Aorta (tissue), 5 donors: ENCODE measurements at regions not wholly inside any gene's neighbourhood (a gene's known extent, or its start where the extent isn't known, plus 50 kb on each side); places are given as distances from the start of the nearest gene placed in this dataset.
"Not testable (repeated sequence)": the region's sequence is repeated elsewhere in the genome, so short reads cannot be mapped to it uniquely, and the experiment has no call there.

Source experiments
- ATAC-seq: fragments of 200-7000 bp; cut with Tn5 transposase; one replicate; pipeline ENCODE4 v1.9.1; 2022; ENCODE audit warnings: moderate library complexity; ENCODE audit not compliant: low FRiP score
- DNase-seq, 2 donors: peaks; one replicate each; pipeline ENCODE4 v3.0.0-alpha.2; 2020
- H3K27ac ChIP-seq, 2 donors: one replicate each; pipeline ENCODE4 v1.5.1; 2013; ENCODE audit warnings: low read length in 2 of 2, mild to moderate bottlenecking in 2 of 2, moderate library complexity in 2 of 2, control low read depth in 1 of 2, inconsistent platforms in 1 of 2, low read depth in 1 of 2
- H3K27me3 ChIP-seq, 2 donors: one replicate each; pipeline ENCODE4 v1.6.1; 2013; ENCODE audit warnings: control low read depth in 1 of 2, low read length in 1 of 2, mild to moderate bottlenecking in 1 of 2, moderate library complexity in 1 of 2; ENCODE audit not compliant: insufficient read depth in 2 of 2, control insufficient read depth in 1 of 2
- H3K36me3 ChIP-seq, 2 donors: one replicate each; pipeline ENCODE4 v1.6.1; 2013; ENCODE audit warnings: control low read depth in 1 of 2, low read length in 1 of 2, mild to moderate bottlenecking in 1 of 2; ENCODE audit not compliant: insufficient read depth in 2 of 2, control insufficient read depth in 1 of 2
- H3K4me1 ChIP-seq, 2 donors: one replicate each; pipeline ENCODE4 v1.6.1; 2013; ENCODE audit warnings: low read length in 2 of 2, control low read depth in 1 of 2, mild to moderate bottlenecking in 1 of 2, moderate library complexity in 1 of 2; ENCODE audit not compliant: insufficient read depth in 2 of 2, control insufficient read depth in 1 of 2
- H3K4me3 ChIP-seq, 2 donors: one replicate each; pipeline ENCODE4 v1.5.1; 2013; ENCODE audit warnings: low read length in 2 of 2, control low read depth in 1 of 2, mild to moderate bottlenecking in 1 of 2
- H3K9me3 ChIP-seq: one replicate; pipeline ENCODE4 v1.6.1; 2013; ENCODE audit warnings: mild to moderate bottlenecking, low read length; ENCODE audit not compliant: control insufficient read depth
- WGBS, 2 donors: extraction: QIAGEN DNeasy Blood & Tissue Kit; methylation state at CpG; one replicate each; pipeline ENCODE4 v1.1.7; 2013; 5-methylcytosine and 5-hydroxymethylcytosine counted together
- intact Hi-C, 2 donors: fragments of 100-400 bp; cut with DNase I; formaldehyde crosslinking; loops; one replicate each; pipeline versions ENCODE4 v1.14.2 to v1.15.0; 2022
- donor health status: healthy with polysubstance abuse.
- donor health status: Bipolar disorder and iron deficiency.
- donor health status: DM: no; HTN: no; CAD: no.
- donor health status: DM: no; HTN: no; CAD: no.
- donor health status: DM: yes; HTN: yes; CAD: no.

- Histone ChIP-seq H3K9me3 (no peaks in the 10 kb centered on the region), H3K4me3 (no peak overlapping the region), H3K4me1 (no peaks in the 10 kb centered on the region), H3K27me3 (no peaks in the 10 kb centered on the region), H3K27ac (no peak overlapping the region), H3K36me3 (no peaks in the 10 kb centered on the region)
- no peak for DNase-seq
- intact Hi-C loops, result no loop called here
- 11 to 15% methylated on average over 1 of the region's 1 CpG for WGBS, 2 donors
- ATAC-seq, result no peak
These were observed 86.7 kb upstream of the LYPLAL1 start for GRCh38 chr1:219086956-219087469.

- H3K4me3 ChIP-seq, result no peak overlapping the region
- peak; percentile 80 for ATAC-seq
- no peaks in the 10 kb centered on the region for H3K9me3 ChIP-seq
- intact Hi-C loops, result no loop called here
- no peaks in the 10 kb centered on the region for H3K36me3 ChIP-seq
- no peaks in the 10 kb centered on the region for H3K4me1 ChIP-seq
- H3K27me3 ChIP-seq, result no peaks in the 10 kb centered on the region
- H3K27ac ChIP-seq, result no peak overlapping the region
- DNase-seq, result peak; percentile 78 to 81
- 85 to 87% methylated on average over 5 of the region's 5 CpGs for WGBS, 2 donors
These were observed 84.7 kb upstream of the LYPLAL1 start for GRCh38 chr1:219088778-219089557.

- Histone ChIP-seq H3K4me1 (no peaks in the 10 kb centered on the region), H3K4me3 (no peak overlapping the region), H3K27me3 (no peaks in the 10 kb centered on the region), H3K27ac (no peak overlapping the region), H3K9me3 (no peaks in the 10 kb centered on the region), H3K36me3 (no peaks in the 10 kb centered on the region)
- ATAC-seq (no peak), DNase-seq (no peak)
- 93% methylated on average over 1 of the region's 1 CpG for WGBS, 2 donors
- intact Hi-C loops, result no loop called here
These were observed 83.1 kb upstream of the LYPLAL1 start for GRCh38 chr1:219090607-219091006.

GRCh38 chr1:219092206-219092605 is 81.5 kb upstream of the LYPLAL1 start:
- Histone ChIP-seq H3K4me1 (no peaks in the 10 kb centered on the region), H3K27me3 (no peaks in the 10 kb centered on the region), H3K4me3 (no peak overlapping the region), H3K36me3 (no peaks in the 10 kb centered on the region), H3K27ac (no peak overlapping the region), H3K9me3 (no peaks in the 10 kb centered on the region)
- 64 to 67% methylated on average over 1 of the region's 1 CpG for WGBS, 2 donors
- DNase-seq (no peak), ATAC-seq (no peak)
- intact Hi-C loops, result no loop called here

GRCh38 chr1:219099307-219099706 is 74.4 kb upstream of the LYPLAL1 start:
- ATAC-seq (no peak), DNase-seq (no peak)
- Histone ChIP-seq H3K36me3 (no peaks in the 10 kb centered on the region), H3K27ac (no peak overlapping the region), H3K4me3 (no peak overlapping the region), H3K27me3 (no peaks in the 10 kb centered on the region), H3K9me3 (no peaks in the 10 kb centered on the region), H3K4me1 (no peaks in the 10 kb centered on the region)
- intact Hi-C loops, result no loop called here
- 46 to 94% methylated on average over 1 of the region's 1 CpG for WGBS, 2 donors

- DNase-seq (no peak), ATAC-seq (no peak)
- H3K27me3 ChIP-seq, result no peaks in the 10 kb centered on the region
- H3K27ac ChIP-seq, result no peak overlapping the region
- H3K4me1 ChIP-seq, result no peaks in the 10 kb centered on the region
- H3K9me3 ChIP-seq, result no peaks in the 10 kb centered on the region
- H3K4me3 ChIP-seq, result no peak overlapping the region
- intact Hi-C loops, result no loop called here
- H3K36me3 ChIP-seq, result no peaks in the 10 kb centered on the region
- 46 to 100% methylated on average over 1 of the region's 1 CpG for WGBS, 2 donors
These were observed 73.6 kb upstream of the LYPLAL1 start for GRCh38 chr1:219100059-219100458.

- intact Hi-C loops, H3K27me3 ChIP-seq, H3K36me3 ChIP-seq, DNase-seq, H3K4me1 ChIP-seq, H3K4me3 ChIP-seq, H3K9me3 ChIP-seq, ATAC-seq, H3K27ac ChIP-seq: not testable (repeated sequence)
- 87 to 100% methylated on average over 1 of the region's 1 CpG for WGBS, 2 donors
These were observed 71.2 kb upstream of the LYPLAL1 start for GRCh38 chr1:219102466-219102865.

- no peaks in the 10 kb centered on the region for H3K4me1 ChIP-seq
These were observed 67.8 kb upstream of the LYPLAL1 start for GRCh38 chr1:219105893-219106292.

GRCh38 chr1:219109424-219110018 is 64.2 kb upstream of the LYPLAL1 start:
- DNase-seq, result no peak
- H3K4me1 ChIP-seq, result no peaks in the 10 kb centered on the region
- intact Hi-C loops, result no loop called here
- H3K27me3 ChIP-seq, result no peaks in the 10 kb centered on the region
- H3K9me3 ChIP-seq, result no peaks in the 10 kb centered on the region
- ATAC-seq, result no peak
- no peak overlapping the region for H3K4me3 ChIP-seq
- H3K27ac ChIP-seq, result no peak overlapping the region
- no peaks in the 10 kb centered on the region for H3K36me3 ChIP-seq

More at GRCh38 chr1:219105893-219106292, 67.8 kb upstream of the LYPLAL1 start:
- intact Hi-C loops, result no loop called here
- Histone ChIP-seq H3K36me3 (no peaks in the 10 kb centered on the region), H3K4me3 (no peak overlapping the region), H3K9me3 (no peaks in the 10 kb centered on the region), H3K27me3 (no peaks in the 10 kb centered on the region), H3K27ac (no peak overlapping the region)
- DNase-seq, result no peak
- ATAC-seq, result no peak
- 97 to 100% methylated on average over 1 of the region's 1 CpG for WGBS, 2 donors
